ENCODE measurements at regions not wholly inside any gene's neighbourhood (a gene's known extent, or its start where the extent isn't known, plus 50 kb on each side); places are given as distances from the start of the nearest gene placed in this dataset.

GRCh38 chr21:41598561-41599431, 90.8 kb upstream of the TMPRSS2 start:
- no peak for TF ChIP-seq CTCF (IDR thresholded peaks at IDR 0.05)
- no peak for TF ChIP-seq POLR2A (IDR thresholded peaks at IDR 0.05)

Measured in uterus (tissue), 2 donors.